ENCODE measurements at regions not wholly inside any gene's neighbourhood (a gene's known extent, or its start where the extent isn't known, plus 50 kb on each side); places are given as distances from the start of the nearest gene placed in this dataset.

- TF ChIP-seq ZNF274 (IDR thresholded peaks at IDR 0.05; ENCODE audit: low read depth, low read length), result no peak
- H3K4me3 ChIP-seq (ENCODE audit: low read length), result no peak overlapping the region
These were observed 571.8 kb downstream of the ZPLD1 start for GRCh38 chr3:103006526-103007183.

GRCh38 chr3:103009609-103010008, 574.8 kb downstream of the ZPLD1 start:
- TF ChIP-seq ZNF274 (IDR thresholded peaks at IDR 0.05; ENCODE audit: low read depth, low read length), result no peak
- no peak overlapping the region for H3K4me3 ChIP-seq (ENCODE audit: low read length)

- no peak overlapping the region for H3K4me3 ChIP-seq (ENCODE audit: low read length)
- TF ChIP-seq ZNF274 (IDR thresholded peaks at IDR 0.05; ENCODE audit: low read depth, low read length), result no peak
These were observed 591.1 kb downstream of the ZPLD1 start for GRCh38 chr3:103025880-103026279.

- no peak overlapping the region for H3K4me3 ChIP-seq (ENCODE audit: low read length)
- no peak for TF ChIP-seq ZNF274 (IDR thresholded peaks at IDR 0.05; ENCODE audit: low read depth, low read length)
These were observed 599.0 kb downstream of the ZPLD1 start for GRCh38 chr3:103033841-103034240.

- no peak for TF ChIP-seq ZNF274 (IDR thresholded peaks at IDR 0.05; ENCODE audit: low read depth, low read length)
- H3K4me3 ChIP-seq (ENCODE audit: low read length), result no peak overlapping the region
These were observed 612.8 kb downstream of the ZPLD1 start for GRCh38 chr3:103047640-103048039.

- no peak for TF ChIP-seq ZNF274 (IDR thresholded peaks at IDR 0.05; ENCODE audit: low read depth, low read length)
- H3K4me3 ChIP-seq (ENCODE audit: low read length), result no peak overlapping the region
These were observed 613.4 kb downstream of the ZPLD1 start for GRCh38 chr3:103048068-103048722.

- no peak for TF ChIP-seq ZNF274 (IDR thresholded peaks at IDR 0.05; ENCODE audit: low read depth, low read length)
- H3K4me3 ChIP-seq (ENCODE audit: low read length), result no peak overlapping the region
These were observed 617.5 kb downstream of the ZPLD1 start for GRCh38 chr3:103052236-103052830.

- no peak for TF ChIP-seq ZNF274 (IDR thresholded peaks at IDR 0.05; ENCODE audit: low read depth, low read length)
- H3K4me3 ChIP-seq (ENCODE audit: low read length), result no peak overlapping the region
These were observed 620.3 kb downstream of the ZPLD1 start for GRCh38 chr3:103055021-103055520.

- no peak for TF ChIP-seq ZNF274 (IDR thresholded peaks at IDR 0.05; ENCODE audit: low read depth, low read length)
These were observed 621.7 kb downstream of the ZPLD1 start for GRCh38 chr3:103056542-103056941.

GRCh38 chr3:103057003-103057402, 622.2 kb downstream of the ZPLD1 start:
- H3K4me3 ChIP-seq (ENCODE audit: low read length), result no peak overlapping the region
- no peak for TF ChIP-seq ZNF274 (IDR thresholded peaks at IDR 0.05; ENCODE audit: low read depth, low read length)

More at GRCh38 chr3:103056542-103056941, 621.7 kb downstream of the ZPLD1 start:
- H3K4me3 ChIP-seq (ENCODE audit: low read length), result no peak overlapping the region

GRCh38 chr3:103057487-103057886, 622.7 kb downstream of the ZPLD1 start:
- no peak overlapping the region for H3K4me3 ChIP-seq (ENCODE audit: low read length)
- TF ChIP-seq ZNF274 (IDR thresholded peaks at IDR 0.05; ENCODE audit: low read depth, low read length), result no peak

- H3K4me3 ChIP-seq (ENCODE audit: low read length), result no peak overlapping the region
- TF ChIP-seq ZNF274 (IDR thresholded peaks at IDR 0.05; ENCODE audit: low read depth, low read length), result no peak
These were observed 624.6 kb downstream of the ZPLD1 start for GRCh38 chr3:103059432-103059831.

- no peak overlapping the region for H3K4me3 ChIP-seq (ENCODE audit: low read length)
- TF ChIP-seq ZNF274 (IDR thresholded peaks at IDR 0.05; ENCODE audit: low read depth, low read length), result no peak
These were observed 625.4 kb downstream of the ZPLD1 start for GRCh38 chr3:103060242-103060641.

GRCh38 chr3:103067963-103068362, 633.1 kb downstream of the ZPLD1 start:
- no peak overlapping the region for H3K4me3 ChIP-seq (ENCODE audit: low read length)
- TF ChIP-seq ZNF274 (IDR thresholded peaks at IDR 0.05; ENCODE audit: low read depth, low read length), result no peak

- no peak overlapping the region for H3K4me3 ChIP-seq (ENCODE audit: low read length)
- TF ChIP-seq ZNF274 (IDR thresholded peaks at IDR 0.05; ENCODE audit: low read depth, low read length), result no peak
These were observed 640.5 kb downstream of the ZPLD1 start for GRCh38 chr3:103075282-103075681.

Measured in GM08714 (cell line).